ENCODE measurements at regions not wholly inside any gene's neighbourhood (a gene's known extent, or its start where the extent isn't known, plus 50 kb on each side); places are given as distances from the start of the nearest gene placed in this dataset.
"Not testable (repeated sequence)": the region's sequence is repeated elsewhere in the genome, so short reads cannot be mapped to it uniquely, and the experiment has no call there.

- no peak for DNase-seq
Measured at GRCh38 chr4:131584587-131584986, 1564.5 kb upstream of the PCDH10 start.

- DNase-seq: no peak
Measured at GRCh38 chr4:131595140-131595539, 1554.0 kb upstream of the PCDH10 start.

GRCh38 chr4:131603705-131604104 is 1545.4 kb upstream of the PCDH10 start:
- no peak for DNase-seq

GRCh38 chr4:131609039-131609438 is 1540.1 kb upstream of the PCDH10 start:
- no peak for DNase-seq

- DNase-seq: not testable (repeated sequence)
Measured at GRCh38 chr4:131610517-131610916, 1538.6 kb upstream of the PCDH10 start.

GRCh38 chr4:131613086-131613823 is 1535.8 kb upstream of the PCDH10 start:
- no peak for DNase-seq

- no peak for DNase-seq
Measured at GRCh38 chr4:131613824-131614216, 1535.3 kb upstream of the PCDH10 start.

GRCh38 chr4:131632877-131633276 is 1516.2 kb upstream of the PCDH10 start:
- DNase-seq: no peak

GRCh38 chr4:131635191-131635590 is 1513.9 kb upstream of the PCDH10 start:
- DNase-seq: no peak

- no peak for DNase-seq
Measured at GRCh38 chr4:131638781-131639180, 1510.3 kb upstream of the PCDH10 start.

- DNase-seq: no peak
Measured at GRCh38 chr4:131644619-131645018, 1504.5 kb upstream of the PCDH10 start.

- no peak for DNase-seq
Measured at GRCh38 chr4:131649227-131649626, 1499.9 kb upstream of the PCDH10 start.

GRCh38 chr4:131650951-131651350 is 1498.1 kb upstream of the PCDH10 start:
- DNase-seq: no peak

- DNase-seq: not testable (repeated sequence)
Measured at GRCh38 chr4:131683314-131683713, 1465.8 kb upstream of the PCDH10 start.

- no peak for DNase-seq
Measured at GRCh38 chr4:131721883-131722282, 1427.2 kb upstream of the PCDH10 start.

- not testable (repeated sequence) for DNase-seq
Measured at GRCh38 chr4:131723069-131723468, 1426.0 kb upstream of the PCDH10 start.

- DNase-seq: not testable (repeated sequence)
Measured at GRCh38 chr4:131724847-131725246, 1424.2 kb upstream of the PCDH10 start.

GRCh38 chr4:131725521-131725920 is 1423.6 kb upstream of the PCDH10 start:
- DNase-seq: not testable (repeated sequence)

- not testable (repeated sequence) for DNase-seq
Measured at GRCh38 chr4:131726940-131727339, 1422.2 kb upstream of the PCDH10 start.

- DNase-seq: not testable (repeated sequence)
Measured at GRCh38 chr4:131727418-131727817, 1421.7 kb upstream of the PCDH10 start.

GRCh38 chr4:131729205-131729604 is 1419.9 kb upstream of the PCDH10 start:
- DNase-seq: not testable (repeated sequence)

GRCh38 chr4:131729716-131730398 is 1419.2 kb upstream of the PCDH10 start:
- not testable (repeated sequence) for DNase-seq

GRCh38 chr4:131730574-131730973 is 1418.5 kb upstream of the PCDH10 start:
- not testable (repeated sequence) for DNase-seq

GRCh38 chr4:131732034-131732630 is 1417.0 kb upstream of the PCDH10 start:
- not testable (repeated sequence) for DNase-seq

Measured in NCI-H1694 treated with DMSO at 0.1 percent for 48 hours (cell line).